ENCODE measurements at regions not wholly inside any gene's neighbourhood (a gene's known extent, or its start where the extent isn't known, plus 50 kb on each side); places are given as distances from the start of the nearest gene placed in this dataset.

DNA sequence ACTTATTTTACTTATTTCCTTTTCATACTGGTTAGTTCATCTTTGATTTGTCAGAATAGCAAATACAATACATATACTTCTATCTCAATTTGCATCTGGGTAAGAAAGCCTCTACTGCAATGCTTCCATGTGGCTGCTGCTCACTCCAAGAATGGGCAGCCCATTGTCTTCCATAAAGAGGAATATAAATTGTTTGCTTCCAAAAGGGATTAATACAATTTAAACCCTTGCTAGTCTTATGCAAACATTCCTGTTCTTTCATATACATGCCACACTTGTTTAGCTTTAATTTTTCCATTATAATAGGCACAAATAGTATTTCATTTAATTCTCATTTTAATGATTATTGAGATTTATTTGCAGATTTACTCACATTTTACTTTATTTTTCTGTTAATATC lies 555.4 kb upstream of the POM121L12 start:
- ChIA-PET POLR2A (no interaction called here), CTCF (no interaction called here)
- H3K27ac Mint-ChIP-seq = no peak overlapping the region
- no peak for DNase-seq
- H3K4me3 Mint-ChIP-seq = no peak overlapping the region
- TF ChIP-seq, protein P1, sequence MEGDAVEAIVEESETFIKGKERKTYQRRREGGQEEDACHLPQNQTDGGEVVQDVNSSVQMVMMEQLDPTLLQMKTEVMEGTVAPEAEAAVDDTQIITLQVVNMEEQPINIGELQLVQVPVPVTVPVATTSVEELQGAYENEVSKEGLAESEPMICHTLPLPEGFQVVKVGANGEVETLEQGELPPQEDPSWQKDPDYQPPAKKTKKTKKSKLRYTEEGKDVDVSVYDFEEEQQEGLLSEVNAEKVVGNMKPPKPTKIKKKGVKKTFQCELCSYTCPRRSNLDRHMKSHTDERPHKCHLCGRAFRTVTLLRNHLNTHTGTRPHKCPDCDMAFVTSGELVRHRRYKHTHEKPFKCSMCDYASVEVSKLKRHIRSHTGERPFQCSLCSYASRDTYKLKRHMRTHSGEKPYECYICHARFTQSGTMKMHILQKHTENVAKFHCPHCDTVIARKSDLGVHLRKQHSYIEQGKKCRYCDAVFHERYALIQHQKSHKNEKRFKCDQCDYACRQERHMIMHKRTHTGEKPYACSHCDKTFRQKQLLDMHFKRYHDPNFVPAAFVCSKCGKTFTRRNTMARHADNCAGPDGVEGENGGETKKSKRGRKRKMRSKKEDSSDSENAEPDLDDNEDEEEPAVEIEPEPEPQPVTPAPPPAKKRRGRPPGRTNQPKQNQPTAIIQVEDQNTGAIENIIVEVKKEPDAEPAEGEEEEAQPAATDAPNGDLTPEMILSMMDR (IDR thresholded peaks at IDR 0.05) = no peak
- H3K4me1 Mint-ChIP-seq = no peaks in the 10 kb centered on the region
- no peak for ATAC-seq (ENCODE audit: low read depth)
- H3K9me3 Mint-ChIP-seq = peaks cover under 1% of the 10 kb centered on the region
- H3K36me3 Mint-ChIP-seq (ENCODE audit: low read depth) = no peaks in the 10 kb centered on the region
- intact Hi-C loops (cut with micrococcal nuclease) = no loop called here
- H3K27me3 Mint-ChIP-seq = no peaks in the 10 kb centered on the region

DNA sequence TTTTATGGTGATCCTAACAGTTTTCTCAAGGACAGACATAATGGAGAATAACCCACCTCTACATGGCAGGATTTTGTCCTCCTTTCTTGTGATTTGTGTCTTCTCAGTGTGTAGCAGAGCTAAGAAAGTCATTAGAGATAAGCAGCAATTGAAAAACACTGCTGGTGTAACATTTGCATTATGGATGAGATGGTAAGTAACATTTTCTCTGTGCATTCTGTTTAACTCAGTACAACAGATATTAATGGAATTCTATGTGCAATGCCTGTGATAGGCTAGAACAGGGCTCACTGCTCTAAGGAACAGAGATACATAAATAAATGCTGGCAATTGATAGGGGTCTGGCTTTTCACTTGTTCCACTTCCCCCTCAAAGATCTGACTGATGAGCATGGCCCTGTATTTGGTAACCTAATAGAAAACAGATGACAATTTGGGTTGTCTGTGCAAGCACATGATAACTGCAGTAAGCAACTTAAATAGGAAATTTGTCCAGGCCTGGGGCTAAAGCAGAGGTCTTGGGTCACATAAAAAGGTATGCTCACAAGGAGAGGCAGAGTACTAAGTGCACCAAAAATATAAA lies 560.3 kb upstream of the POM121L12 start:
- H3K27ac Mint-ChIP-seq = no peak overlapping the region
- H3K27me3 Mint-ChIP-seq = no peaks in the 10 kb centered on the region
- ATAC-seq (ENCODE audit: low read depth) (no peak), DNase-seq (no peak)
- H3K4me3 Mint-ChIP-seq = no peak overlapping the region
- POLR2A ChIA-PET = no interaction called here
- no peaks in the 10 kb centered on the region for H3K36me3 Mint-ChIP-seq (ENCODE audit: low read depth)
- TF ChIP-seq, protein P1 (IDR thresholded peaks at IDR 0.05) = no peak
- intact Hi-C loops (cut with micrococcal nuclease) = no loop called here
- H3K4me1 Mint-ChIP-seq = no peaks in the 10 kb centered on the region
- H3K9me3 Mint-ChIP-seq = peaks cover 12% of the 10 kb centered on the region
- CTCF ChIA-PET = no interaction called here

DNA sequence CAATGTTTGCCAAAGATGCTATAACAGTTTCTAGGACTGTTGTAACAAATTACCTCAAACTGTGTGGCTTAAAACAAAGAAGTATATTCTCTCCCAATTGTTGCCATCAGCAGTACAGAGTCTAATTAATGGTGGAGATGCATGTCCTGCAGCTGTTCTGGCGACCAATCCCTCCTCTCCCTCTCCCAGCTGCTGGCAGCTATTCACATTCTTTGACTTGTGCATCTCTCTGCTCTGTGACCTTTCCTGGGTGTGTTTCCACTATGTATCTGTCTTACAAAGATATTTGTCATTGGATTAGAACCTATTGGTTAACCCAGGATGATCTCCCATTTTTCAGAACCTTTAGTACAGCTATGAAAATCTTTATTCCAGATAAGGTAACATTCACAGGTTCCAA lies 561.7 kb upstream of the POM121L12 start:
- DNase-seq (no peak), ATAC-seq (ENCODE audit: low read depth) (no peak)
- Mint-ChIP-seq H3K36me3 (ENCODE audit: low read depth) (no peaks in the 10 kb centered on the region), H3K4me1 (no peaks in the 10 kb centered on the region), H3K9me3 (peaks cover 14% of the 10 kb centered on the region), H3K27ac (no peak overlapping the region), H3K27me3 (no peaks in the 10 kb centered on the region), H3K4me3 (no peak overlapping the region)
- intact Hi-C loops (cut with micrococcal nuclease) = no loop called here
- CTCF ChIA-PET = no interaction called here
- TF ChIP-seq, protein P1 (IDR thresholded peaks at IDR 0.05) = no peak
- POLR2A ChIA-PET = no interaction called here

DNA sequence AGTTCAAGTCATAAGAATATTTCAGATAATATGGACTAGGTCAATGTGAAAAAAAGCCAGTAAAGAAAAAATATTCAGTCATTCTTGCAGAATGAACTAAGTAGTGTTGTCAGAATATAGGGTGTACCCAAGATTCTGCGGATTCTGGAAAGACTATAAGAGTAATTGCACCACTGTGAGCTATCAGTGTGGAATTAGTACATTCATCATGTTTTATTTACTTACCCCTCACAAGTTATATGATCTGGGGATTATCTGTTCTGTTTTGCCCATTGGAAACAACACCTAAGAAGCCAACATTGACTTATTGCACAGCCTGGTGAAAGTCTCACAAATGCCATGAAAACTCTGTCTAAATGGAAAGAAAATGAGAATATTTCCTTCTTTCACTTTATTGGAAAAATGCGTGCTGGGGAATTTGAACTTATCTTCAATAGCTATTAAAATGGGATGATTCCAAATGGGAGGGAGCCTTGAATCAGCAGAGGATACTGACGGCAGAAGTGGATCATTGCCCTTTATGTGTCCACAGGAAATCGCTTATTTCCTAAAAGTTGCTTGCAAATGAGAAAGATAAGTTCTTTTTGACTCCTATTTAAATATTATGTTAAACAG lies 563.3 kb upstream of the POM121L12 start:
- H3K9me3 Mint-ChIP-seq = peaks cover 14% of the 10 kb centered on the region
- DNase-seq (no peak), ATAC-seq (ENCODE audit: low read depth) (no peak)
- H3K27ac Mint-ChIP-seq = no peak overlapping the region
- ChIA-PET POLR2A (no interaction called here), CTCF (interaction anchor here (0.6 kb wide), 1 partner anchor 18 kb away, joined by 4 read pairs; no protein-coding TSS in a partner anchor)
- no peaks in the 10 kb centered on the region for H3K36me3 Mint-ChIP-seq (ENCODE audit: low read depth)
- intact Hi-C loops (cut with micrococcal nuclease) = no loop called here
- H3K4me3 Mint-ChIP-seq = no peak overlapping the region
- TF ChIP-seq, protein P1 (IDR thresholded peaks at IDR 0.05) = no peak
- H3K27me3 Mint-ChIP-seq = no peaks in the 10 kb centered on the region
- no peaks in the 10 kb centered on the region for H3K4me1 Mint-ChIP-seq

DNA sequence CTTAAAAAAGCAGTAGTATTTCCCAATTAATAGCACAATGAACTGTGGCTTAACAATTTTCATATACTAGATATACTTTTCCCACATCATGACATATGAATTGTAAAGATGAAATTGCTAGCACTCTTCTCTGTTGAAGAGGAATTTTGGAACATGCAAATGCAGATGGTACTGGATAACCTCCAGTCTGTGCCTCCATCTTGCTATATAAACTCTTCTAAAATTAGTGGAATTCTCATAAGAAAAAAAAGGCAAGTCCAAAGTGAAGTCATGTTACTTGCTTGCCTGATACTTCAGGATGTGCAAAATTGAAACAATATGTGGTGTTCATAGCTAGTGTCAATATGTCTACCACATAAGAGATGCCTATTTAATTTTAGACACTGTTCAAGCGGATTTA lies 570.2 kb upstream of the POM121L12 start:
- intact Hi-C loops (cut with micrococcal nuclease) = no loop called here
- TF ChIP-seq, protein P1 (IDR thresholded peaks at IDR 0.05) = no peak
- Mint-ChIP-seq H3K27me3 (no peaks in the 10 kb centered on the region), H3K36me3 (ENCODE audit: low read depth) (no peaks in the 10 kb centered on the region), H3K27ac (no peak overlapping the region), H3K4me3 (no peak overlapping the region), H3K4me1 (no peaks in the 10 kb centered on the region), H3K9me3 (peaks cover 9% of the 10 kb centered on the region)
- POLR2A ChIA-PET = no interaction called here
- ATAC-seq (ENCODE audit: low read depth) = no peak
- CTCF ChIA-PET = no interaction called here
- DNase-seq = no peak

Measured in activated B cell treated with CpG ODN at 0.5 μM for 24 hours (primary cell).